Liver (tissue), 8 donors: ENCODE measurements at regions not wholly inside any gene's neighbourhood (a gene's known extent, or its start where the extent isn't known, plus 50 kb on each side); places are given as distances from the start of the nearest gene placed in this dataset.

Source experiments
- DNase-seq: peaks from one replicate; pipeline ENCODE4 v3.0.0-alpha.2; 2017; ENCODE audit warnings: low spot score
- H3K27ac ChIP-seq, 2 donors: one replicate each; pipeline ENCODE4 v1.7.0; 2013; ENCODE audit warnings: inconsistent platforms in 2 of 2, low read length in 2 of 2, control low read depth in 1 of 2, low read depth in 1 of 2, mild to moderate bottlenecking in 1 of 2
- H3K27me3 ChIP-seq, 4 donors: one replicate each; pipeline versions ENCODE4 v1.6.1 to v1.7.0; 2013; ENCODE audit warnings: low read length in 3 of 4, inconsistent platforms in 1 of 4, mild to moderate bottlenecking in 1 of 4, moderate library complexity in 1 of 4; ENCODE audit not compliant: control insufficient read depth in 4 of 4, insufficient read depth in 4 of 4
- H3K36me3 ChIP-seq, 4 donors: one replicate each; pipeline versions ENCODE4 v1.6.1 to v1.7.0; 2013; ENCODE audit warnings: low read length in 3 of 4, mild to moderate bottlenecking in 3 of 4, low read depth in 1 of 4, moderate library complexity in 1 of 4; ENCODE audit not compliant: control insufficient read depth in 4 of 4, insufficient read depth in 3 of 4
- H3K4me1 ChIP-seq, 4 donors: one replicate each; pipeline versions ENCODE4 v1.6.1 to v1.7.0; 2013; ENCODE audit warnings: low read length in 3 of 4, mild to moderate bottlenecking in 3 of 4, moderate library complexity in 1 of 4; ENCODE audit not compliant: control insufficient read depth in 4 of 4, insufficient read depth in 4 of 4
- H3K4me3 ChIP-seq, 3 donors: one replicate each; pipeline versions ENCODE4 v1.6.1 to v1.7.0; 2013; ENCODE audit warnings: low read length in 3 of 3, control low read depth in 1 of 3, low read depth in 1 of 3, mild to moderate bottlenecking in 1 of 3
- H3K9ac ChIP-seq, 2 donors: one replicate each; pipeline ENCODE4 v1.7.0; 2013; ENCODE audit warnings: low read length in 2 of 2, mild to moderate bottlenecking in 2 of 2, moderate library complexity in 2 of 2, control low read depth in 1 of 2, low read depth in 1 of 2
- H3K9me3 ChIP-seq, 4 donors: one replicate each; pipeline versions ENCODE4 v1.6.1 to v1.7.0; 2013; ENCODE audit warnings: low read length in 3 of 4; ENCODE audit not compliant: control insufficient read depth in 4 of 4
- ATF3 ChIP-seq: IDR thresholded peaks from 2 replicates; pipeline ENCODE4 v1.6.1; 2016; ENCODE audit warnings: antibody characterized with exemption
- EGR1 ChIP-seq, 2 donors: IDR thresholded peaks; 2 replicates each; pipeline ENCODE4 v1.6.1; 2016 to 2018; ENCODE audit warnings: antibody characterized with exemption in 2 of 2, low read depth in 2 of 2
- FOXA1 ChIP-seq: IDR thresholded peaks from 2 replicates; pipeline ENCODE4 v1.6.1; 2016; ENCODE audit warnings: antibody characterized with exemption
- FOXA2 ChIP-seq: IDR thresholded peaks from 2 replicates; pipeline ENCODE4 v1.6.1; 2016; ENCODE audit warnings: antibody characterized with exemption
- GABPA ChIP-seq, 2 donors: IDR thresholded peaks in 1 of 2; conservative IDR thresholded peaks in 1 of 2; 2 replicates each; pipeline ENCODE4 v1.6.1; 2016; ENCODE audit warnings: antibody characterized with exemption in 2 of 2, mild to moderate bottlenecking in 1 of 2, moderate library complexity in 1 of 2
- HNF4A ChIP-seq, 2 donors: conservative IDR thresholded peaks; 2 replicates each; pipeline ENCODE4 v1.6.1; 2016; ENCODE audit warnings: antibody characterized with exemption in 2 of 2, mild to moderate bottlenecking in 2 of 2
- HNF4G ChIP-seq: IDR thresholded peaks from 2 replicates; pipeline ENCODE4 v1.6.1; 2016; ENCODE audit warnings: antibody characterized with exemption
- JUND ChIP-seq, 2 donors: IDR thresholded peaks; 2 replicates each; pipeline ENCODE4 v1.6.1; 2016; ENCODE audit warnings: antibody characterized with exemption in 2 of 2
- NR2F2 ChIP-seq: IDR thresholded peaks from 2 replicates; pipeline ENCODE4 v1.6.1; 2016; ENCODE audit warnings: antibody characterized with exemption
- RXRA ChIP-seq, 2 donors: IDR thresholded peaks; 2 replicates each; pipeline ENCODE4 v1.6.1; 2017 to 2018; ENCODE audit warnings: antibody characterized with exemption in 2 of 2, mild to moderate bottlenecking in 1 of 2
- SP1 ChIP-seq: IDR thresholded peaks from 2 replicates; pipeline ENCODE4 v1.6.1; 2018; ENCODE audit warnings: antibody characterized with exemption, mild to moderate bottlenecking
- TAF1 ChIP-seq: conservative IDR thresholded peaks from 2 replicates; pipeline ENCODE4 v1.6.1; 2016; ENCODE audit warnings: antibody characterized with exemption, mild to moderate bottlenecking
- YY1 ChIP-seq: IDR thresholded peaks from 2 replicates; pipeline ENCODE4 v1.6.1; 2016; ENCODE audit warnings: antibody characterized with exemption, mild to moderate bottlenecking
- WGBS: extraction: QIAGEN DNeasy Blood & Tissue Kit; methylation state at CpG from one replicate; pipeline ENCODE4 v1.1.7; 2013; 5-methylcytosine and 5-hydroxymethylcytosine counted together
- TF ChIP-seq, protein P1 (sequence below): fragments of 150-350 bp; IDR thresholded peaks from 2 replicates; pipeline ENCODE4 v1.5.1; 2017; ENCODE audit warnings: improper control_type of control experiment, low read depth, low read length; ENCODE audit not compliant: missing input control
- TF ChIP-seq, protein P2 (sequence below): IDR thresholded peaks from 2 replicates; pipeline ENCODE4 v1.6.1; 2016; ENCODE audit warnings: antibody characterized with exemption
- TF ChIP-seq, protein P3 (sequence below): IDR thresholded peaks from 2 replicates; pipeline ENCODE4 v1.6.1; 2016; ENCODE audit warnings: antibody characterized with exemption
- TF ChIP-seq, protein P4 (sequence below): IDR thresholded peaks from 2 replicates; pipeline ENCODE4 v1.6.1; 2016; ENCODE audit warnings: antibody characterized with exemption, mild to moderate bottlenecking
- donor health status: healthy.
- donor health status: healthy.
- donor health status: healthy.
- donor health status: healthy.
- donor health status: healthy.

GRCh38 chr2:145729481-145729880 is 1209.6 kb upstream of the ZEB2 start (continued):
- TF ChIP-seq ATF3, result no peak
- TF ChIP-seq HNF4A (conservative IDR thresholded peaks at IDR 0.05), result no peak
- no peak for TF ChIP-seq FOXA1
- TF ChIP-seq TAF1, result no peak
- no peak for TF ChIP-seq RXRA (IDR thresholded peaks at IDR 0.05)

- Histone ChIP-seq H3K4me1 (no peaks in the 10 kb centered on the region), H3K27me3 (peaks cover 0 to 2% (median 0%) of the 10 kb centered on the region in 4 donors), H3K27ac (no peak overlapping the region), H3K9me3 (no peaks in the 10 kb centered on the region), H3K4me3 (no peak overlapping the region), H3K36me3 (no peaks in the 10 kb centered on the region), H3K9ac (no peak overlapping the region)
- no peak for DNase-seq
- 71% methylated on average over 1 of the region's 1 CpG for WGBS
- no peak for TF ChIP-seq TAF1
- TF ChIP-seq, protein P1, sequence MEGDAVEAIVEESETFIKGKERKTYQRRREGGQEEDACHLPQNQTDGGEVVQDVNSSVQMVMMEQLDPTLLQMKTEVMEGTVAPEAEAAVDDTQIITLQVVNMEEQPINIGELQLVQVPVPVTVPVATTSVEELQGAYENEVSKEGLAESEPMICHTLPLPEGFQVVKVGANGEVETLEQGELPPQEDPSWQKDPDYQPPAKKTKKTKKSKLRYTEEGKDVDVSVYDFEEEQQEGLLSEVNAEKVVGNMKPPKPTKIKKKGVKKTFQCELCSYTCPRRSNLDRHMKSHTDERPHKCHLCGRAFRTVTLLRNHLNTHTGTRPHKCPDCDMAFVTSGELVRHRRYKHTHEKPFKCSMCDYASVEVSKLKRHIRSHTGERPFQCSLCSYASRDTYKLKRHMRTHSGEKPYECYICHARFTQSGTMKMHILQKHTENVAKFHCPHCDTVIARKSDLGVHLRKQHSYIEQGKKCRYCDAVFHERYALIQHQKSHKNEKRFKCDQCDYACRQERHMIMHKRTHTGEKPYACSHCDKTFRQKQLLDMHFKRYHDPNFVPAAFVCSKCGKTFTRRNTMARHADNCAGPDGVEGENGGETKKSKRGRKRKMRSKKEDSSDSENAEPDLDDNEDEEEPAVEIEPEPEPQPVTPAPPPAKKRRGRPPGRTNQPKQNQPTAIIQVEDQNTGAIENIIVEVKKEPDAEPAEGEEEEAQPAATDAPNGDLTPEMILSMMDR, result no peak
- TF ChIP-seq SP1, result no peak
- TF ChIP-seq FOXA2, result no peak
- TF ChIP-seq, protein P2, sequence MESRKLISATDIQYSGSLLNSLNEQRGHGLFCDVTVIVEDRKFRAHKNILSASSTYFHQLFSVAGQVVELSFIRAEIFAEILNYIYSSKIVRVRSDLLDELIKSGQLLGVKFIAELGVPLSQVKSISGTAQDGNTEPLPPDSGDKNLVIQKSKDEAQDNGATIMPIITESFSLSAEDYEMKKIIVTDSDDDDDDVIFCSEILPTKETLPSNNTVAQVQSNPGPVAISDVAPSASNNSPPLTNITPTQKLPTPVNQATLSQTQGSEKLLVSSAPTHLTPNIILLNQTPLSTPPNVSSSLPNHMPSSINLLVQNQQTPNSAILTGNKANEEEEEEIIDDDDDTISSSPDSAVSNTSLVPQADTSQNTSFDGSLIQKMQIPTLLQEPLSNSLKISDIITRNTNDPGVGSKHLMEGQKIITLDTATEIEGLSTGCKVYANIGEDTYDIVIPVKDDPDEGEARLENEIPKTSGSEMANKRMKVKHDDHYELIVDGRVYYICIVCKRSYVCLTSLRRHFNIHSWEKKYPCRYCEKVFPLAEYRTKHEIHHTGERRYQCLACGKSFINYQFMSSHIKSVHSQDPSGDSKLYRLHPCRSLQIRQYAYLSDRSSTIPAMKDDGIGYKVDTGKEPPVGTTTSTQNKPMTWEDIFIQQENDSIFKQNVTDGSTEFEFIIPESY, result no peak
- TF ChIP-seq GABPA (IDR thresholded peaks at IDR 0.05 in 1 of 2, conservative IDR thresholded peaks at IDR 0.05 in 1 of 2), result no peak
- no peak for TF ChIP-seq NR2F2
- TF ChIP-seq HNF4A (conservative IDR thresholded peaks at IDR 0.05), result no peak
- TF ChIP-seq HNF4G, result no peak
- TF ChIP-seq YY1, result no peak
- TF ChIP-seq ATF3, result no peak
- TF ChIP-seq, protein P3, sequence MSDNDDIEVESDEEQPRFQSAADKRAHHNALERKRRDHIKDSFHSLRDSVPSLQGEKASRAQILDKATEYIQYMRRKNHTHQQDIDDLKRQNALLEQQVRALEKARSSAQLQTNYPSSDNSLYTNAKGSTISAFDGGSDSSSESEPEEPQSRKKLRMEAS, result no peak
- TF ChIP-seq FOXA1, result no peak
- no peak for TF ChIP-seq JUND (IDR thresholded peaks at IDR 0.05)
- TF ChIP-seq, protein P4, sequence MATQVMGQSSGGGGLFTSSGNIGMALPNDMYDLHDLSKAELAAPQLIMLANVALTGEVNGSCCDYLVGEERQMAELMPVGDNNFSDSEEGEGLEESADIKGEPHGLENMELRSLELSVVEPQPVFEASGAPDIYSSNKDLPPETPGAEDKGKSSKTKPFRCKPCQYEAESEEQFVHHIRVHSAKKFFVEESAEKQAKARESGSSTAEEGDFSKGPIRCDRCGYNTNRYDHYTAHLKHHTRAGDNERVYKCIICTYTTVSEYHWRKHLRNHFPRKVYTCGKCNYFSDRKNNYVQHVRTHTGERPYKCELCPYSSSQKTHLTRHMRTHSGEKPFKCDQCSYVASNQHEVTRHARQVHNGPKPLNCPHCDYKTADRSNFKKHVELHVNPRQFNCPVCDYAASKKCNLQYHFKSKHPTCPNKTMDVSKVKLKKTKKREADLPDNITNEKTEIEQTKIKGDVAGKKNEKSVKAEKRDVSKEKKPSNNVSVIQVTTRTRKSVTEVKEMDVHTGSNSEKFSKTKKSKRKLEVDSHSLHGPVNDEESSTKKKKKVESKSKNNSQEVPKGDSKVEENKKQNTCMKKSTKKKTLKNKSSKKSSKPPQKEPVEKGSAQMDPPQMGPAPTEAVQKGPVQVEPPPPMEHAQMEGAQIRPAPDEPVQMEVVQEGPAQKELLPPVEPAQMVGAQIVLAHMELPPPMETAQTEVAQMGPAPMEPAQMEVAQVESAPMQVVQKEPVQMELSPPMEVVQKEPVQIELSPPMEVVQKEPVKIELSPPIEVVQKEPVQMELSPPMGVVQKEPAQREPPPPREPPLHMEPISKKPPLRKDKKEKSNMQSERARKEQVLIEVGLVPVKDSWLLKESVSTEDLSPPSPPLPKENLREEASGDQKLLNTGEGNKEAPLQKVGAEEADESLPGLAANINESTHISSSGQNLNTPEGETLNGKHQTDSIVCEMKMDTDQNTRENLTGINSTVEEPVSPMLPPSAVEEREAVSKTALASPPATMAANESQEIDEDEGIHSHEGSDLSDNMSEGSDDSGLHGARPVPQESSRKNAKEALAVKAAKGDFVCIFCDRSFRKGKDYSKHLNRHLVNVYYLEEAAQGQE, result no peak
- no peak for TF ChIP-seq RXRA (IDR thresholded peaks at IDR 0.05)
- no peak for TF ChIP-seq EGR1 (IDR thresholded peaks at IDR 0.05; ENCODE audit: low read depth in 2 of 2)
Observed at GRCh38 chr2:145728511-145728910, 1208.6 kb upstream of the ZEB2 start.
